WTC11 (cell line): ENCODE measurements at regions not wholly inside any gene's neighbourhood (a gene's known extent, or its start where the extent isn't known, plus 50 kb on each side); places are given as distances from the start of the nearest gene placed in this dataset.

Experiments
- CTCF ChIP-seq: fragments of 200-600 bp; IDR thresholded peaks from 2 replicates; pipeline ENCODE4 v1.8.0; 2022; ENCODE audit warnings: antibody characterized with exemption
- MAX ChIP-seq: sonication (generic); formaldehyde crosslinking; IDR thresholded peaks from 2 replicates; pipeline ENCODE4 v1.8.0; 2022; ENCODE audit warnings: mild to moderate bottlenecking, missing genetic modification reagents
- NR1H2 ChIP-seq: sonication (generic); formaldehyde crosslinking; IDR thresholded peaks from 2 replicates; pipeline ENCODE4 v1.9.0; 2021; ENCODE audit warnings: mild to moderate bottlenecking, moderate library complexity, missing genetic modification reagents

- TF ChIP-seq MAX (CRISPR knock-in tag) (no peak), CTCF (no peak), NR1H2 (CRISPR knock-in tag) (no peak)
Observed at GRCh38 chr18:41371156-41372045, 583.6 kb upstream of the PIK3C3 start.
